Suprapubic skin (tissue), 4 donors: ENCODE measurements at regions not wholly inside any gene's neighbourhood (a gene's known extent, or its start where the extent isn't known, plus 50 kb on each side); places are given as distances from the start of the nearest gene placed in this dataset.

Source experiments
- DNase-seq, 2 donors: peaks; one replicate each; pipeline ENCODE4 v3.0.0-alpha.2; 2019; ENCODE audit warnings: low spot score in 2 of 2
- H3K27ac ChIP-seq: fragments of 200-600 bp; sonication (generic); one replicate; pipeline ENCODE4 v1.5.1; 2019
- H3K27me3 ChIP-seq: fragments of 200-600 bp; sonication (generic); one replicate; pipeline ENCODE4 v1.5.1; 2019
- H3K36me3 ChIP-seq: fragments of 200-600 bp; sonication (generic); one replicate; pipeline ENCODE4 v1.5.1; 2019
- H3K4me1 ChIP-seq: fragments of 200-600 bp; sonication (generic); one replicate; pipeline ENCODE4 v1.5.1; 2019
- H3K4me3 ChIP-seq: fragments of 200-600 bp; sonication (generic); one replicate; pipeline ENCODE4 v1.5.1; 2019; ENCODE audit warnings: mild to moderate bottlenecking
- H3K9me3 ChIP-seq: fragments of 200-600 bp; sonication (generic); one replicate; pipeline ENCODE4 v1.5.1; 2019
- CTCF ChIP-seq, 2 donors: fragments of 200-600 bp in 1 of 2; fragments of 450-650 bp in 1 of 2; sonication (generic) in 1 of 2; IDR thresholded peaks; one replicate each; pipeline ENCODE4 v1.5.1; 2016 to 2019; ENCODE audit warnings: antibody characterized with exemption in 2 of 2, mild to moderate bottlenecking in 1 of 2, moderate library complexity in 1 of 2
- EP300 ChIP-seq: sonication (generic); formaldehyde crosslinking; IDR thresholded peaks from one replicate; pipeline ENCODE4 v1.6.1; 2017; ENCODE audit warnings: antibody characterized with exemption
- POLR2A ChIP-seq, 2 donors: fragments of 450-650 bp; IDR thresholded peaks; one replicate each; pipeline ENCODE4 v1.6.1; 2017; ENCODE audit warnings: antibody characterized with exemption in 2 of 2, mild to moderate bottlenecking in 2 of 2, moderate library complexity in 2 of 2
- POLR2AphosphoS5 ChIP-seq, 3 donors: sonication (generic); formaldehyde crosslinking; IDR thresholded peaks; one replicate each; pipeline ENCODE4 v1.6.1; 2017; ENCODE audit warnings: antibody characterized with exemption in 3 of 3
- WGBS: methylation state at CpG from one replicate; pipeline ENCODE4 v1.1.5; 2018; 5-methylcytosine and 5-hydroxymethylcytosine counted together

DNA sequence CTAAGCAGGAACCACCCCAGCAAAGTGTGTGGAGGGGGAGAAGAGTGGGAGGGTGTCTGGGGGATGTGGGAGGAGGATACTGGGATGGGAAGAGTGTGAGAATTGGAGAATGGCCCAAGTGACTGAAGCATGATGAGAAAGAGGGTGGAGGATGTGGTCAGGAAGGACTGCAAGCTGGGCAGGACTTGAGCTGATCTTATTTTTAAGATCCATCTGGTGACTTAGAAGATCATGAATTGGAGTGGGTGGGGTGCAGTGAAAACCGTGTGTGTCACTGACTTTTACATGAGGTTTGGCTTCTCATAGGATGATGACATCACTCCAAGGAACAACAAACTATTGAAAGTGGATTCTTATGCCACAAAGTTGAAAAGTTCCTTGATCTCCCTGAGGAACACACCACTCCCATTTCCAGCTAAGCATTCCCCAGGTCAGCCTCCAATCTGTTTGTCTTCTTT lies 287.5 kb downstream of the GALC start:
- DNase-seq = no peak
- Histone ChIP-seq H3K36me3 (no peaks in the 10 kb centered on the region), H3K4me1 (no peaks in the 10 kb centered on the region), H3K4me3 (no peak overlapping the region), H3K27me3 (no peaks in the 10 kb centered on the region), H3K9me3 (no peaks in the 10 kb centered on the region), H3K27ac (no peak overlapping the region)
- 6% methylated on average over 1 of the region's 1 CpG for WGBS
- TF ChIP-seq CTCF (IDR thresholded peaks at IDR 0.05) (no peak), POLR2A (IDR thresholded peaks at IDR 0.05) (no peak), POLR2AphosphoS5 (IDR thresholded peaks at IDR 0.05) (no peak), EP300 (no peak)

- Histone ChIP-seq H3K9me3 (no peaks in the 10 kb centered on the region), H3K4me3 (no peak overlapping the region), H3K4me1 (no peaks in the 10 kb centered on the region), H3K36me3 (no peaks in the 10 kb centered on the region), H3K27ac (no peak overlapping the region), H3K27me3 (no peaks in the 10 kb centered on the region)
- TF ChIP-seq POLR2AphosphoS5 (IDR thresholded peaks at IDR 0.05) (no peak), CTCF (IDR thresholded peaks at IDR 0.05) (no peak), EP300 (no peak), POLR2A (IDR thresholded peaks at IDR 0.05) (no peak)
- WGBS = 89% methylated on average over 3 of the region's 3 CpGs
- DNase-seq = no peak
These were observed 294.5 kb downstream of the GALC start for GRCh38 chr14:87698481-87698880.

GRCh38 chr14:87696485-87696884 lies 296.5 kb downstream of the GALC start:
- 60% methylated on average over 1 of the region's 1 CpG for WGBS
- H3K27ac ChIP-seq = no peak overlapping the region
- no peaks in the 10 kb centered on the region for H3K4me1 ChIP-seq
- no peak overlapping the region for H3K4me3 ChIP-seq
- TF ChIP-seq CTCF (IDR thresholded peaks at IDR 0.05) (no peak), EP300 (no peak), POLR2AphosphoS5 (IDR thresholded peaks at IDR 0.05) (no peak), POLR2A (IDR thresholded peaks at IDR 0.05) (no peak)
- no peaks in the 10 kb centered on the region for H3K36me3 ChIP-seq
- no peaks in the 10 kb centered on the region for H3K27me3 ChIP-seq
- H3K9me3 ChIP-seq = no peaks in the 10 kb centered on the region
- DNase-seq = no peak

GRCh38 chr14:87691042-87691881 lies 301.7 kb downstream of the GALC start:
- no peak for DNase-seq

More at GRCh38 chr14:87691042-87691881, 301.7 kb downstream of the GALC start:
- no peaks in the 10 kb centered on the region for H3K36me3 ChIP-seq
- H3K4me1 ChIP-seq = no peaks in the 10 kb centered on the region
- TF ChIP-seq CTCF (IDR thresholded peaks at IDR 0.05) (no peak), POLR2AphosphoS5 (IDR thresholded peaks at IDR 0.05) (no peak), POLR2A (IDR thresholded peaks at IDR 0.05) (no peak), EP300 (no peak)
- WGBS = 73% methylated on average over 15 of the region's 15 CpGs
- no peak overlapping the region for H3K27ac ChIP-seq
- H3K9me3 ChIP-seq = no peaks in the 10 kb centered on the region
- H3K27me3 ChIP-seq = no peaks in the 10 kb centered on the region
- no peak overlapping the region for H3K4me3 ChIP-seq
